HG02885 (cell line): ENCODE measurements at regions not wholly inside any gene's neighbourhood (a gene's known extent, or its start where the extent isn't known, plus 50 kb on each side); places are given as distances from the start of the nearest gene placed in this dataset.

ENCODE experiments used
- ATAC-seq: cut with Tn5 transposase; IDR thresholded peaks from one replicate; pipeline ENCODE4 v1.9.1; 2021; ENCODE audit warnings: mild to moderate bottlenecking; ENCODE audit not compliant: unreplicated experiment, poor library complexity

DNA sequence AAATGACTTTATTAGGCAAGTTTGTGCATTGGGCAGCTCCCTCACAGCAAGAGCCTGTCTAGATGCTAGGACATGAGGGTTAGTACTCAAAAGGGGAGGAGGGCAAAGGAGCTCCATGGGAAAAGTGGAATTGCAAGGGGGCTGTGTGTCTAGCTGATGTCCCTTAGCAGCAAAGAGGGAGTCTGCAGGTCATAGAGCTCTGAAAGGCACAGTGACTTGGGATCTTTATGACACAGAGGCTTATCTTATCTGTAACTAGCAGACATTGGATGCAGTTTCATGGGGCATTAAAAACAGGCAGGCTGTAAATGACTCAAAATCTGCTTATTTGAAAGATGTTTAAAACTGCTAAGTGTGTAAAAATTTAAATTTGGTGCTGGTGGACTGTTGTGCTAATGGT, 556.2 kb upstream of the FZD8 start:
- no peak for ATAC-seq

- no peak for ATAC-seq
These were observed 553.3 kb upstream of the FZD8 start for GRCh38 chr10:36195364-36195763.

DNA sequence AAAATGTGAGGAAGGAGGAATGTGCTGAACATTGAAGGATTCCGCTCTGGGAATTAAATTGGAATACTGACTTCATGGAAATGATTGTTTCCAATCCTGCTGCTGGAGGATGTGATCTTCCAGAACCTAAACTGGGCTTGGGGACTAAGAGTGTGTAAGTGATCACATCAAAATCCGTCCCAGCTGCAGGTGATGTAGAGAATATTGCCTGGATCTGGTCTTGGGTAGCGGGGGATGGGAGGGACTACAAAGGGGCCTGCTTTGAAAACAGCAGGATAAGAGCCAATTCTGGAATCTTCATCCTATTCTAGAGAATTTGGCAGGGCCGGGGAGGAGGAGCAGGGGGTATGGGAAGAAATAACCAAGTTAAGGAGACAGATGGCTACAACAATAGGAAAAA, 552.2 kb upstream of the FZD8 start:
- no peak for ATAC-seq

DNA sequence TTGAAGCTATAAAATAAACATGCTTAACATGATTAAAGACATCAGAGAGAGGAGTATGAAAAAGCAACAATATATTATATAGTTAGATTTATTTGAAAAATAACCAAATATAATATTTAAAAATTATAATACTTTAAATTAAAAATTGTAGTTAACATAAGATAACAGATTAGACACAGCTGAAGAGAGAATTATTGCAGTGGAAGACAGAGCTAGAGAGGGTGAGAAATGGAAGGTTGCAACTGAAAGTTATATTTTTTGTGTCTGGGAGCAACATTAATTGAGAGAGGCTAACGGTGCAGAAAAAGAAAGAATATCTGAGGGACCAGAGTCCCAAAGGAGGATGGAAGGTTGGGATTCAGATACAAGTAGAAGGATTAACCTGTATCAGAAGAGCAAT, 548.9 kb upstream of the FZD8 start:
- ATAC-seq: no peak

- no peak for ATAC-seq
These were observed 546.4 kb upstream of the FZD8 start for GRCh38 chr10:36188461-36188860.

GRCh38 chr10:36188080-36188453, 546.0 kb upstream of the FZD8 start:
- ATAC-seq: no peak

DNA sequence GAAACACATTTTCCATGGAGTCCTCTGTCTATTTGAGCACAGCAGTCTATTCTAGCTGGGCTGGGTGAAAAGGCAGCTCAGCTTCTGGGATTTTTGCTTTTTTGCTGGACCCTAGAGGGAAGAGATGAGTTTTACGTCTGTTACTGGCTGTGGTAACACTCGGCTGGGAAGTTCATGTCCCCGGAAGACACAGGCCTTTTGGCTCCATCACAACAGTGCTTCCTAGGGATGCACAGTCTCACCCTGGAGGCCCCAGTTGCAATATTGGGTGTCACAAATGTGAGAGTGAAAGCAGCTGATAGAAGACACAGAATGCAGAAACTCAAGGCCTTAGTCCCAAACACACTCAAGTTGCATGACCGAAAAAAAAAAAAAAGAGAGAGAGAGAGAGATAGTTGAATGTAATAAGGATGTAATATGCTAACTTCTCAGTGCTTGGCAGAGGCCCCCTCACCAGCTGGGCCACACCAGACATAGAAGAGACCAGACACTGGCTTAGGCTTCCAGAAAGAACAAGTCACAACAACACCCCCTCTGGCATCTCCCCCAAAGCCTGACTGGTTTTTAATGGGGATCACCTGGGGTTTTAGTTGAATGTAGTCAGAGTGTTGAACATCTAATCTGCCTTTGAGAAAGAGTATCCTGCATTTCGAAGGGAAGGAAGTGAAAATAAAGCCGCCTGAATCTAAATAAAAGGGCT, 545.4 kb upstream of the FZD8 start:
- ATAC-seq: no peak

GRCh38 chr10:36185097-36185496, 543.0 kb upstream of the FZD8 start:
- ATAC-seq: no peak

- ATAC-seq: no peak
These were observed 541.6 kb upstream of the FZD8 start for GRCh38 chr10:36183726-36184125.

- ATAC-seq: no peak
These were observed 541.0 kb upstream of the FZD8 start for GRCh38 chr10:36183056-36183455.

DNA sequence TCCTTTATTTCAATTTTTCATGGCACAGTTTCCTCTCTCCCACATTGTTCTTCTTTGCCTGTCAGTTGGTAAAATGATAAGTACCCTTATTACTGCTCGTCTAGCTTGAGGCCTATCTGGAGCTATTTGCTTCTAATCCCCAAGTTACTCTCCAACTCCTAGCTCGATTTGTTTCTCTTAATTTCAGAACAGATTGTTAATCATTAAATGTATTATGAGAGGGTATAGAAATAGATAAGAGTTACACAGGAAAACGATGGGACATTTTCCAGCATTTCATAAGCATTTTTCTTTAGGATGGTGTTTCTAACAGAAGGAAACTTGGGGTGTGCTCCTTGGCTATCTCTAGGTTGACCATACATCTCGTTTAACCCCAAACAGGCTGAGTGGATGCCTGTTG, 540.5 kb upstream of the FZD8 start:
- ATAC-seq: no peak

DNA sequence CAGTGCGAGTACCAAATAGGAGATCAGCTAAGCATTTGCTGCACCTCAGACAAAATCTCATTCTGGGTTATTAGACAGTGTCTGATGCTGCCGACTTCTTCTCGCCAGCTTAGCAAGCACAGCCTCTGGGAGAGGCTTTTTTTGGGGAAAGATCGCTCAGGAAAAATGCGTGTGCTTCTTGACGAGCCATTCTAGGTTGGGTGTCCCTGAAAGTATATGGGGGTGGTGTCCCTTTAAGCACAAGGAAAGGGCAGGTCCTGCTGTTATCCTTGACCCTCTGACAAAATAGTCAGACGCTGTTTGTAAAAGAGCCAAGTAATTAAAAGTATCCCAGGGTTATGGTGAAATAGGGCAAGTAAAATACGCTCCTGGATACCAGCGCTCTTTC, 540.1 kb upstream of the FZD8 start:
- ATAC-seq: no peak

DNA sequence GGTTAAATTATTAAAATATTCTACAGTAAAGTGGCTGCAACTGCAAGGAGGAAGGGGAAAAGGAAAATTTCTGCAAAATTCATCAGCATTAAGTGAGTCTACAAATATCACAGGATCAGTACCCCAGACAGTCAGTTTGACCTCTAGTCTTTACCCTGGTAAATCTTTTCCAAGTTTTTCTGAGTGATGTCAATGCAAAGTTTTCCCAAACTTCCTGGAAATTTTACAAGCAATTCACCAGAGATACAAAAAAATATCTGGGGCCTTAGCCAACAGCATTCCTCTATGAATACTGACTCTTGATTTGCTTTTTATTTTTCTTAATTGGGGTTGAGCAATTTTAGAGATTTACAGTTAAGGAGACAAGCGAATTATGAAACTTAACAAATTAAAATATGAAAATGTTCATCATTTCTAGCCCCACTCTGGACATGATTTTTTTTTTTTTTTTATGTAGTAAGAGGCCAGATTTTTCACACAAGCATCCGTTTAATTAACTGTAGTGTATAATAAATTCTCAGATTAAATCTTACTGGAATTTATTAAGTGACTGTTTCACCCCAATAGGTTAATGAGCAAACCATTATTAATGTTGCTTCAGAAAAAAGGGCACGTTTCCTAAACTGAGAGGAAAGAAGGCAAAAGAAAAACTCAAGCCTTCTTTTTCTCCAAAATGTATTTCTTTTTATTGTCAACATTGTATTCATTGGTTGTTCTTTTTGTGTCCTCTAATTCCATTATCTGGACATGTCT, 539.5 kb upstream of the FZD8 start:
- no peak for ATAC-seq

DNA sequence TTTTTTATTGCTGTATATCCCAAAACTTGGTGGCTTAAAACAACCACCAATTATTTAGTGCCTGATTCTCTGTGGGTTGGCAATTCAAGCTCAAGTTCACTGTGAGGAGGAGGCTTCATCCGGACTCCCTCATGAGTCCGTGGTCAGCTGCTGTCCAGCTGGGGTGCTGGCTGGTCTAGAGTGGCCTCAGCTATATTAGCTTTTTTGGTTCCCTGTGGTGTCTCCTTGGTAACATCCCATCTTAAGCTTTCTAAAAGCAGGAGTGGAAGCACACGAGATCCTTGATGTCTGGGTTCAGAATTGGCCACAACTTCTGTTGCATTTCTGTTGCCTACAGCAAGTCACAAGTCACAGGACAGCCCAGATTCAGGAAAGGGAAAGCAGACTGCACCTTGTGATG, 536.5 kb upstream of the FZD8 start:
- no peak for ATAC-seq

GRCh38 chr10:36177071-36177470, 535.0 kb upstream of the FZD8 start:
- no peak for ATAC-seq

DNA sequence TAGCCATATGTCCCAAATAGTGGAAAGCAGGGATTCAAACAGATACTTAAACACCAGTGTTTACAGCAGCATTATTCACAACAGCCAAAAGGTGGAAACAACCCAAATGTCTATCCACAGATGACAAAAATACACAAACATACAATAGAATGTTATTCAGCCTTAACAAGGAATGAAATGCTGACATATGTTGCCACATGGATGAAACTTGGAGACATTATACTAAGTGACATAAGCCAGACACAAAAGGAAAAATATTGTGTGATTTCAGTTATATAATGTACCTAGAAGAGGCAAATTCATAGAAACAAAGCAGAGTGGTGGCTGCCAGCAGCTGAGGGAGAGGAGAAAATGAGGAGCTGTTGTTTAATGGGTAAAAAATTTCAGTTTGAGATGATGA, 533.9 kb upstream of the FZD8 start:
- no peak for ATAC-seq

GRCh38 chr10:36173364-36173763, 531.3 kb upstream of the FZD8 start:
- ATAC-seq: no peak

DNA sequence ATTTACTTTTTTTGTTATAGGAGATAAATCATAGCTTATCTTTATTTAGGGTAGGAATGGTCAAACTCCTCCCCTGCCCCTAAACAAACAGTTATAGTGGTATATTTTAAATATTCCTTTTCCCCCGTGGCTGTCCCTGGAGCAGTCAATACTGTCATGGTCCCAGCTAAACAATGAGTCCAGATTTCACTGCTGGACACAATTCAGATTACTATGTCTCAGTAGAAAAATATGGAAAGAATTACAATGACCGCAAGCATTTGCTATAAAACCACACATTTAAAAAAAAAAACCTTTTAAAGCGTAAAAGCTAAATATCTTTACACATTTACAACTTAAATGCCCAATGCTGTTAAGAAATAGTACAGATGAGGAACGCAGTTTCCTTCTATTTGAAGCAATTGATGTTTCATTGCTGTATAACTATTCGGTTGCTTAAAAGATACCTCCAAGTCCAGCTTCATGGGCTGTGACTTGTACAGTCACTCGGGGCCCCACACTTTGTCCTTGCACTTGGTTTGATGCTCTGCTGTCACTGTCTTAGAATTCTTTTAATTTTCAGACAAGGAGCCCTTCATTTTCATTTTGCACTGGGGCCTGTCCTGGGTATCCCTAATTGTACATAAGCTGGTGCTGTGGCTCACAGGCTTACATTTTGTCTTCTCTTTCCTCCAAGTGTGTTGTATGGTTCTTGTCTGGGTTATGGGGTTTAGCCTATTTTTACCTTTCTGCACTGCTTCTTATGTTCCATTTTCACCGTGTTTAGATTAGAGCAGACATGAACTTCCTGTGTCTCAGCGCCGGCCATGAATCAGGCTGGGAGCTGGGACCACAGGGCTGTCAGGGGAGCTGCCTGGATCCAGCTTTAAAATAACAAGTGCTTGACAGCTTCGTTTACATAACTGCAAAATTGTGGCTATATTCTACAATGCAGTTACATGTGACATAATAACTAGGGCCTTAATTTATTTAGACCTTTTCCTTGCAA, 530.2 kb upstream of the FZD8 start:
- no peak for ATAC-seq

- ATAC-seq: no peak
These were observed 529.5 kb upstream of the FZD8 start for GRCh38 chr10:36171556-36171952.

GRCh38 chr10:36170943-36171501, 528.9 kb upstream of the FZD8 start:
- ATAC-seq: no peak
